ENCODE measurements at regions not wholly inside any gene's neighbourhood (a gene's known extent, or its start where the extent isn't known, plus 50 kb on each side); places are given as distances from the start of the nearest gene placed in this dataset.

GRCh38 chr13:88074794-88075510 is 403.8 kb downstream of the SLITRK5 start:
- no peak for DNase-seq (ENCODE audit: low read depth, low spot score)

DNA sequence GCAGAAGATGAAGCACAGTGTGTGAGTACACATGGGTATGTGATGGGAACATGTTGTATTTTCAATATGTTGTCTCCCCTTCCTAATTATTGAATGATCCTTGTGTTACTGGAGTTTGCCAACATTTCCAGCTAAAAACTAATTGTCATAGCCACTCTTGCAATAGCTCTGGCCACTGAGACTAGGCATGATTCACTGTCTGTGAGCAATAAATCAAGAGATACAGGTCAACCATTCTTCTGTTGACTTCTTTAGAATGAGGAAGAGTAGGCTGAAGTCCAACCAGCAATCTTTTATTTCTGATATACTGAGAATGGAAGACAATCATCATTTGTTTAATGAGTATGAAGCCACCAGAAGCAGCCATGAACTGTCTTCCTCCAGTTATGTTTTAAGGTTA is 413.9 kb downstream of the SLITRK5 start:
- DNase-seq (ENCODE audit: low read depth, low spot score), result no peak

DNA sequence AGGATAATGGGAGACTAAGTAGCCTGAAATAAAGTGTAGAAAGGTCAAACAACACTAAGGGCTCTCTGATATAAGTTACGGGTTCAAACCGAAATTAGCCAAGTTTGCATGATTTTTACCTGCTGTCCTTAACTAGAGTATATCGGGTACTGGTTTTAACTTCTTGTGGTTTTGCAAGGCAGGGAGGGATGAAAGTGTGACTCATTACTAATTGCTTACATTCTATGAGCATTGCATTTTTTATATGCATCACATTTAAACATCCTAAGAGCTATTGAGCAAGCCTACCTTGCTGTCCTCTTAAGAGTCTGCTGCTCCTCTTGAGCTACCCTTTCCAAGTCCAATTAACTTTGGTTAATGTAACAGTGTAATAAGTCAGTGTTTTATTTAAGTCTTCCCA is 415.4 kb downstream of the SLITRK5 start:
- no peak for DNase-seq (ENCODE audit: low read depth, low spot score)

DNA sequence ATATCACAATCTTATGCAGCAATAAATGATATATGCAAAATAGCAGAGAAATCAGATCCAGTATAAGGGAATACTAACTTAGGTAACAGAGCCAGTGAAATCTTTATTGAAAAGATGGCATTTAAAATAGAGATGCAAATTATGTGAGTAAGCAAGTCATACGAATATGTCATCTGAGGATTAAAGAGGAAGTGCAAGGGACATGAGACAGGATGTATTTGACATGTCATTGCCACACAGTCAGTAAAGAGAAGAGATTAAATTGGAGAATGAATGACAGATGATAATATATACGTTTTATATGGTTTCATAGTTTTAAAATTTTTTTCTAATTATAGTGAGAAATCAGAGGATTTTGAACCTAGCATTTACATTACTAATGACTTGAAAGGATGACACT is 426.4 kb downstream of the SLITRK5 start:
- no peak for DNase-seq (ENCODE audit: low read depth, low spot score)

DNA sequence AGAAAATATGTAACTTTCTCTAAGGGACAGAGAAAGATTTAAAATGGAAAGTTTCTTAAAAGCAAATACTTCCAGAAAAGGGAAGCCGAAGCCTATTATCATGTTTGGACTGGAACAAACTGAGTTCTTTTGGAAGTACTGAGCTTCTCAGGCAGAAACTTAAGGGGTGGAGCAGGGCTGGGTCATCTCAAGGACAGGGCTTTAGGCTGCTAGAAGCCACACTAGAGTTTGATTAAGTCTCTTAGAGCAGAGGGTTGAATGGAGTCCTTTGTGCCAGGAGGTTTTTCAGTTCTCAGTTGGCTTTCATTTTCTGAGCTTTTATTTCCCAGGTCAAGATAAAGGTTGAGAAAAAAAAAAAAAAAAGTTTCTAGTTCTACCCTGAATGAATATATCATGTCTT is 432.7 kb downstream of the SLITRK5 start:
- DNase-seq (ENCODE audit: low read depth, low spot score), result no peak

DNA sequence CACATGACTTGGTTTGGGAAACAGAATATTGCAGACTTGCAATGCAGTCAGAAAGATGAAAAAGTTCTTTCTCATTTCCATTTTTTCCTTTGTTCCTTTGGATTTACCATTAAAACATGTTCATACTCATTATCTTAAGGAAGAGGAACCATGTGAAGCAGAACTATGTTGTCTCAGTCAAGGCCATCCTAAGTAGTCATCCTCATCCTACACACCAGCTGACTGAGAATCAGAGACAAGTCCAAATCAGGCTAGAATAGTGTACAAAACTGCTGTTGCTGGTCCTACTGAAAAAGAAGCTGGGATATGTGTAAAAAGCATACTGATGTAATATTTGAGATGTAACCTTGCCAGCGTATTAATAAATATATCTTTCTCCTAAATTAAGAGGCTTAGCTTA is 433.4 kb downstream of the SLITRK5 start:
- no peak for DNase-seq (ENCODE audit: low read depth, low spot score)

DNA sequence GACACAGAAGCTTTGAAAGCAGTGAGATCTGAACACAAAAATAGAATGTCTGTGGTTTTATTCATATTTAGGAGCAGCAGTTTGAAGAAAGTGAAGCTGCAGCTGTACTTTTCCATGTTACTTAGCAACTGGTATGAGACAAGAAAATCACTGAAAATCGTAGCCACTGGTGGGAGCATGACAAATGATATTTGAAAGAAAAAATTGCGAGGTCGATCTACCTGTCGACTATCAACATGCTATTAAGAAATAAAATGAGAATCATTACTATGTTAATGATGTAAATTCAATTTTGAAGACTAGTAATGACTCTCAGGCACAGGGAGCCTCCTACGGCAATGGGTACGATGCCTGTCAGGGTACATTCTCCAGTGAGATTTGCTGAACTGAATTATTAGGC is 436.4 kb downstream of the SLITRK5 start:
- DNase-seq (ENCODE audit: low read depth, low spot score), result no peak

GRCh38 chr13:88112526-88112925 is 441.4 kb downstream of the SLITRK5 start:
- no peak for DNase-seq (ENCODE audit: low read depth, low spot score)

GRCh38 chr13:88115976-88116375 is 444.8 kb downstream of the SLITRK5 start:
- no peak for DNase-seq (ENCODE audit: low read depth, low spot score)

- DNase-seq (ENCODE audit: low read depth, low spot score), result no peak
These were observed 447.8 kb downstream of the SLITRK5 start for GRCh38 chr13:88118952-88119351.

- no peak for DNase-seq (ENCODE audit: low read depth, low spot score)
These were observed 453.0 kb downstream of the SLITRK5 start for GRCh38 chr13:88124142-88124541.

DNA sequence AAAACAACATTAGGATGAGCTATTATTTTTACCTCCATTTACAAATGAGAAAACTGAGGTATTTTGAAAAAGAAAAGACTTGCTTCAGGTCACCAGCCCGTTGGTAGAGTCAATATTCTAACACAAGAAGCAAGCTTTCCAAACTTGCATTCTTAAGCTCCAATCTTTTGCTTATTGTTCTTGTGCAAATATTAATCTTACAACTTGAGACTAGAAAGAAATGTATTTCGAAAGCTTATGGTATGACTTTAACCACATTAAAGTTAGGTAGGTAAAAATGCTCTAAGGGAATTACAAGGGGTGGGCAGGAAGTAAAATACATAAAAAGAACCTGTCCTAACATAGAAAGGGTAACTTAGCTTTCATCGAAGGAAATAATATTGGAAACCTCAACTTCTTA is 453.9 kb downstream of the SLITRK5 start:
- no peak for DNase-seq (ENCODE audit: low read depth, low spot score)

DNA sequence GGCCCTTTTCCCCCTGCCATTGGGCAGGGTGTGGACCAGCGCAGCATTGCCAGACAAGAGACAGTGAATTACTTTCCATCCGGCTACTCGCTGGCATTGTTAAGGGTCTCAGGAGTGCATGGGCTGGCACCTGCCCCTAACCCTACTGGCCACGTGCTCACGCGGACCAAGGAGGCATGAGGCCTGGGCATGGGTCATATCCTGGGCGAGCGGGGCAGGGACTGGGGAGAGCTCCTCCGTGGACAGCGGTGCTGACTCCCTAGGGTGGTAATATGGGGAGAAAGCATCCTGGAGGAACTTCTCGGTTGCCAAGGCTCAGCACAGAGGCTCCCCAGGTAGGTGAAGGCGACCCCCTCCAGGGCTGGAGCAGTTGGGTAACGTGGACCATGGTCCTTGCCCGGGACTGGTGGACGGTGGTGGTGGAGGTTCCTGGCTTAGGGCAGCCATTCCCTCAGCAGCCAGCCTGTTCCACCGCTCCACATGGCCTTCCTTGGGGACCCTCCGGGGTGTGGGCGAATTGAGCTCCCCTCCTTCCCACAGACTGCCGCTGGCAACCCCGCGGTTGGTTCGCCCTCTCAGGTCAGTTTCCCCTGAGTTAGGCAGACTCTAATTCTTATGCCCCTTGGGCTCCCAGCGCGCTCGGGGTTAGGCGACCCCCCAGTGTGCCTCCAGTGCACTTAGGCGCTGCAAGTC is 465.1 kb downstream of the SLITRK5 start:
- DNase-seq (ENCODE audit: low read depth, low spot score), result no peak

GRCh38 chr13:88142653-88143052 is 471.5 kb downstream of the SLITRK5 start:
- no peak for DNase-seq (ENCODE audit: low read depth, low spot score)

- no peak for DNase-seq (ENCODE audit: low read depth, low spot score)
These were observed 473.4 kb downstream of the SLITRK5 start for GRCh38 chr13:88144580-88144979.

- DNase-seq (ENCODE audit: low read depth, low spot score), result no peak
These were observed 482.2 kb downstream of the SLITRK5 start for GRCh38 chr13:88153353-88153752.

DNA sequence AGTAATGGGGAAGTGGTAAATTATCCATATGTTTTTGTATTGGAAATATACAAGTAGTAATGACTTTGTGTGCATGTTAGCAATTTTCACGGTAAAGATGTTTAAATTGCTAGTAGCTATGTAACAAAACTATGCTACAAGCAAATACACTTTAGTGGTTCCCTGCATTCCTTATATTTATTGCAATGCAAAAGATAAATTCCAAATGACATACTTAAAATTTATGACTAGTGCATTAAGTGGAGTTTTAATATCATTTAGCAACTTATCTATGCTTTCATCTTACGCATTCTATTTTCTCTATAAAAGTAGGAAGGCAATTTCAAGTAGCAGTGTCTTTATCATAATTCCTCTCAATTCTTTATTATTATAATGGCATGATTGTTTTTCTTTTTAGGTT is 482.8 kb downstream of the SLITRK5 start:
- no peak for DNase-seq (ENCODE audit: low read depth, low spot score)

DNA sequence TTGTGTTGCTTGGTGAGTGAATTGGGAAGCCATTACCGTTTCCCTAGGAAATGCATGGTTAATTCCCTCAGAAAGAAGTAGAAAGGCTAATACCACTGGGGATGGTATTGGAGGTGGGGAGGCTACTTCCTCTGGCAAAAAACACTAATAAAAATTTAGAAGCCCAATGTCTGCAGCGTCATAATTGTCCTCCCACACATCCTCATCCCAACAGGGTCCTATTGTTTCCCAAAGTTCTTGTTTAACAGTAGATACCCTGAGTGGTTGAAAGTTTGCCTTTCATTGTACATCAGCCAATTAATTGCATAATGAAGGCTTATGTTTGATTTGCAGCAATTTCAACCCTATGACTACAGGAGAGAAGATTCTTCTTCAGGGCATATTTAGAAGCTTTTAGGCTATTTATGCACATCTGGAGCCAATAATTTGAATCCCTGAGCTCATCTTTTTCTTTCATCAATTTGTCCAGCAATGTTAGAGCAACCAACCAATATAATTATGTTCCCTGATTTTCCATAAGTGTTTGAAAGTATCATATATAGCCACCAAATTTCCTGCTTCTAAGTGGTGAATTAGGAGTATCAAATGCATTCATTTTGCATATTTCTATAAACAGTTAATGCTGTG is 491.0 kb downstream of the SLITRK5 start:
- no peak for DNase-seq (ENCODE audit: low read depth, low spot score)

DNA sequence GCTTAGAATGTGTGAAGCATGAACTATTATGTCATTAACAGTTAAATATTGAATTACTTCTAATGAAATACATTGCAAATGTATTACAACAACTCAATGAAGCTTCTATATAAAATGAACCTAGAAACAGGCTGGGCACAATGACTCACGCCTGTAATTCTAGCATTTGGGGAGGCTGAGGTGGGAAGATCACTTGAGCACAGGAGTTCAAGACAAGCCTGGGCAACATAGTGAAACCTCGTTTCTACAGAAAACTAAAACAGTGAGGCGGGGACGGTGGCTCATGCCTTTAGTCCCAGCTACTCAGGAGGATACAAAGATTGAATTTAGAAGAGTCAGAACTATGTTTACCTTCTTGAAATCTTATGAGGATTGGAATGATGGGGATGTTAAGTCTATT is 505.1 kb downstream of the SLITRK5 start:
- DNase-seq (ENCODE audit: low read depth, low spot score), result no peak

- no peak for DNase-seq (ENCODE audit: low read depth, low spot score)
These were observed 512.3 kb downstream of the SLITRK5 start for GRCh38 chr13:88183440-88183839.

DNA sequence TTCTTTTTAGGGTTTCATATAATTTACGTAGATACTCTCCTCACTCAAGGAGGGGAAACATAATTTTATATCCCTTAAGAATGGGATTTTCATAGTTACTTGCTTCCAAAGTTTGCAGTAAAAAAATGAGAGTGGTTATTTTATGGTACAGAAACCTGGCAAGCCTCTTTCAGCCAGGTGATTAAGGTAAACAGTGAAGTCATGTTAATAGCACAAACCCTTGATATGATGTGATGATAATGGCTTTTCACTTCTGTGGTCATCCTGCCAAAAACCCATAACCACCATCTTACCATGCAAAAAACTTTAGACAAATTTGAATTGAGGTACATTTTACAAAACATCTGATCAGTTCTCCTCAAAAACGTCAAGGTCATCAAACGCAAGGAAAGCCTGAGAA is 517.8 kb downstream of the SLITRK5 start:
- no peak for DNase-seq (ENCODE audit: low read depth, low spot score)

- no peak for DNase-seq (ENCODE audit: low read depth, low spot score)
These were observed 518.6 kb downstream of the SLITRK5 start for GRCh38 chr13:88189728-88190127.

DNA sequence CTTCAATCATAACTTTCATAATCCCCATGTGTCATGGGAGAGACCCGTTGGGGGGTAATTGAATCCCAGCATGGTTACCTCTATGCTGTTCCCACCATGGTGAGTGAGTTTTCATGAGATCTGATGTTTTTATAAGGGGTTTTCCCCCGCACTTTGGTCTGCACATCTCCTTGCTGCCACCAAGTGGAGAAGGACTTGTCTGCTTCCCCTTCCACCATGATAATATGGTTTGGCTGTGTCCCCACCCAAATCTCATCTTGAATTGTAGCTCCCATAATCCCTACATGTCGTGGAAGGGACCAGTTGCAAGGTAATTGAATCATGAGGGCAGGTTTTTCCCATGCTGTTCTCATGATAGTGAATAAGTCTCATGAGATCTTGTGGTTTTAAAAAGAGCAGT is 524.9 kb downstream of the SLITRK5 start:
- no peak for DNase-seq (ENCODE audit: low read depth, low spot score)

All from pulmonary artery endothelial cell (primary cell).